NCI-H748 (cell line): ENCODE measurements at regions not wholly inside any gene's neighbourhood (a gene's known extent, or its start where the extent isn't known, plus 50 kb on each side); places are given as distances from the start of the nearest gene placed in this dataset.

ENCODE experiments used
- DNase-seq: peaks from one replicate; lab custom pipeline; 2025; ENCODE audit not compliant: unreplicated experiment; lab: John Stamatoyannopoulos, UW

- no peak for DNase-seq
These were observed 199.3 kb downstream of the PCDH18 start for GRCh38 chr4:137333031-137333430.

DNA sequence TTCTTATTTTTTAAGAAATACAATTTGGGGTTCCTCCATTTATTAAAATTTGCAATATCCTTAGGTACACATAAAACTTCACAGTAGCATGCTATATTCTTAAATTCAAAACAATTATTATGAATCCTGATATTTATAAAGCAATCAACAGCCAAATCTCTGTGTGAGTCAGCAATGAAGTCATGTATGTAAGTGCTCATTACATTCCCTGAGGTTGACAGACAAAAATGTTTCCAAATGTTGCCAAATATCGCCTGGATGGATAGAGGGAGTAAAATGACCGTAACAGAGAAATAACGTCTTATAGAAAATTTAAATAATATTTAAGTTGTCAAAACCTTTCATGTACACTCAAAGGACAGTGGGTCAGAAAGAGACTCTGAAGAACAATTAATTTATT is 220.0 kb downstream of the PCDH18 start:
- no peak for DNase-seq

- no peak for DNase-seq
These were observed 221.5 kb downstream of the PCDH18 start for GRCh38 chr4:137310593-137311490.

GRCh38 chr4:137310166-137310565 is 222.1 kb downstream of the PCDH18 start:
- DNase-seq = no peak

- no peak for DNase-seq
These were observed 222.9 kb downstream of the PCDH18 start for GRCh38 chr4:137309424-137309823.

DNA sequence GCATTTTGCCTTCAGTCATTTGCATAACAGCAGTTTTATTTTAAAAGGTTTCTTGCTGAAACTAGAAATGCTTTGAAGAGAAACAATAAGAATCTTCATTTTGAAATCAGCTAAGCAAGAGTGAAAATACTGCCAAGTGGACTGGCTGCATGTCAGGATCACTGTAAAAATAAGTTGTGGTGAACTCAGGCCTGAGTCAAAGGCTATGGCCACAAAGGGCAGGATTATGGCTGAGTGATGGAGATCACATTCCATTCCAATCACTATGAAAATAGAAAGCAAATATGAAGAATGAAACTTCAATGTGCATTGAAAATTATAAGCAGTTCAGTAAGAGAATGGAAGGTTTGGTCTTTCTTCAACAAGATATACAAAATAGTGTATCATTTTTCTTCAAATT is 224.5 kb downstream of the PCDH18 start:
- DNase-seq = no peak

- DNase-seq = no peak
These were observed 231.5 kb downstream of the PCDH18 start for GRCh38 chr4:137300776-137301175.

- DNase-seq = no peak
These were observed 233.0 kb downstream of the PCDH18 start for GRCh38 chr4:137299281-137299680.

DNA sequence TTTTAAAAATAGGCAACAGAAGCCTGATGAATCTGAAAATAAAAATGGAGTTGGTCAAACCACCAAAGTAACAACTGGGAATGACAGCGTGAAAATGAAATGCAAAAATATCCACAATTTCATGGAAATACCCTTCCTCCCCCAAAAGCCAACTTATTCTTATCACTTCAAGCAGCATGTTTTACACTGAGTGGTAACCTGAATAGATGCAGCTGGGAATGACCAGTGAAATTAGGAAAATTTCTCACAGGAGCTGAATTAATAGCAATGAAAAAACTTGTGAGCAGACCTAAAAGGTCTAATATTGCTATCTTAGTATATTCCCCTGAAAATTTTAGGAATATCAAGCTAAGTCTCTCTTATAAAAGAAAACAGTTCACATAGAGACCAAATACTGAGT is 239.0 kb downstream of the PCDH18 start:
- no peak for DNase-seq

DNA sequence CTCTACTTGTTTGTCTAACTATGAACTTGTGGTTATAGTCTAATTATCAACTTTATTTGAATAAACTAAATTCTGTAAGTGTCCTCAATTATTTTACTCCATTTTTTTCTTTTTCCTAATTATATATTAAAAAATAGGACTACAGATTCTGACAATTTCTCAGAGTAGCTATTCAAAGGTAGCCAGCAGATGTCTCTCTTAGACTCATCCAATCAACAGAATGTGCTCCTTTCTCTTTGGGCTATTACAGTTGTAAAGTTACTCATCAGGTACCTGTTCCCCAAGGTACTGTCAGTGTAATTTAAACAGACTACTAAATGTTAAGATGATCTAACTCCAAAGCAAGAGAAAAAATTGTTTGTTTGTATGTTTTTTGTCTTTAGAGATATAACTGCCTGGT is 248.6 kb downstream of the PCDH18 start:
- peak; percentile 30 for DNase-seq

- DNase-seq = no peak
These were observed 253.9 kb downstream of the PCDH18 start for GRCh38 chr4:137278431-137278830.

DNA sequence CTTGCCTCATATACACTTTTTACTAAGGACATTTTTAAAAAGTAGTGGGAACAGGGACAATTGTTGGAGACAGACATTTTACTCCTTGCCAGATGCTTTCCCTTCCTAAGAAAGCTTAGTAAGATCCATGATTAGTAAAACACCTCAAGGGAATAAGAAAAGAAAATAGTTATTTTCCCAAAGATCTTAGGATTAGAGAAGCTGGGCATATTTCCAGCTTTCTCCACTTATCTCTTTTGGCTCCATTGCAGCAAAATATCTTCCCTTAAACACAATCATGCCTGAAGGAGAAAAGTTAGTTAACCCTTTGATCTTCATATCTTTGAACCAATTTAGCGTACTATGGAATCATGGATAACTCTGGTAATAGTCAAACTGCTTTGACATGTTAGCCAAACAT is 257.9 kb downstream of the PCDH18 start:
- DNase-seq = no peak

DNA sequence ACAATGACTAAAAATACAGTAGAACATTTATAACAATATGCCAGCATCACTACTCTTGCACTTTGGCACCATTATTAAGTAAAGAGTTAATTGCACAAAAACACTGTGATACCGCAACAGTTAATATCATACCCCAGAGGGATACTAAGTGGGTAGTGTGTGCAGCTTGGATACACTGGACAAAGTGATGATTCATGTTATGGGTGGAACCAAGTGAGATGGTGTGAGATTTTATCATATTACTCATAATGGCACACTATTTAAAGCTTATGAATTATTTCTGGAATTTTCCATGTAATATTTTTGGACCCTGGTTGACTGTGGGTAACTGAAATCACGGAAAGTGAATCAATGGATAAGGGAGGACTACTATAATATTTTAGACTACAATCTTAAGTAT is 265.3 kb downstream of the PCDH18 start:
- DNase-seq = no peak

DNA sequence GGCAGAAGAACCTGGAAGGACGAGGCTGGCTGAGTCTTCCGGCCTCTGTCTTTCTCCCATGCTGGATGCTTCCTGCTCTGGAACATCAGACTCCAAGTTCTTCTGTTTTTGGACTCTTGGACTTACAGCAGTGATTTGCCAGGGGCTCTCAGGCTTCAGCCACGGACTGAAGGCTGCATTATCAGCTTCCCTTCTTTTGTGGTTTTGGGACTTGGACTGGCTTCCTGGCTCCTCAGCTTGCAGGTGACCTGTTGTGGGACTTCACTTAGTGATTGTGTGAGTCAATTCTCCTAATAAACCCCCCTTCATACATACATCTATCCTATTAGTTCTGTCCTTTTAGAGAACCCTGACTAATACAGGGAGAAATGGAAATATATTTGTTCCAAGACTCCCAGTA is 265.8 kb downstream of the PCDH18 start:
- DNase-seq = no peak

DNA sequence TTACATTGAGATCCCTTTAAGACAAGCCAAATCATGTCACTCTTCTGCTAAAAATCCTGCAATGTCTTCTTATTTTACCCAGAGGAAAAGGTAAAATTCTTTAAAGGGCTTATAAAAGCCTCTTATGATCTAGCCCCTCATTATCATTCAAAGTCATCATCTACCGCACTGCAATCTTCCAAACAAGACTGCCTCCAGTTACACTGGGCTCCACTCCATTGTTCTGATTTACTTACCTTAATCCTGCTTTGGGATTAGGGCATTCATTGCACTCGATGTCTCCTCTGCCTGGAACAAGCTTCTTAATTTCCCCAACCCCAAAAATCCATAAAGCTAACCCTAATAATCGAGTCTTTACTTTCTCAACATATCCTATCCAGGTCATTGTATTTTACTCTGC is 269.1 kb downstream of the PCDH18 start:
- no peak for DNase-seq

DNA sequence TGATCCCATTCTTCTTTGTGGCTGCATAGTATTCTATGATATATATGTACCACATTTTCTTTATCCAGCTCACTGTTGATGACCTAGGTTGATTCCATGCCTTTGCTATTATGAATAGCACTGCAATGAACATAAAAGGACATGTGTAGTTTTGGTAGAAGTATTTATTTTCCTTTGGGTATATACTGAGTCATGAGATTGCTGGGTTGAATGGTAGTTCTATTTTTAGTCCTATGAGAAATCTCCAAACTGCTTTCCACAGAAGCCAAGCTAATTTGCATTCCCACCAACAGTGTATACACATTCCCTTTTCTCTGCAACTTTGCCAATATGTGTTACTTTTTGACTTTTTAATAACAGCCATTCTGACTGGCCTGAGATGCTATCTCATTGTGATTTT is 278.3 kb downstream of the PCDH18 start:
- no peak for DNase-seq

- DNase-seq = no peak
These were observed 283.2 kb downstream of the PCDH18 start for GRCh38 chr4:137249112-137249511.

DNA sequence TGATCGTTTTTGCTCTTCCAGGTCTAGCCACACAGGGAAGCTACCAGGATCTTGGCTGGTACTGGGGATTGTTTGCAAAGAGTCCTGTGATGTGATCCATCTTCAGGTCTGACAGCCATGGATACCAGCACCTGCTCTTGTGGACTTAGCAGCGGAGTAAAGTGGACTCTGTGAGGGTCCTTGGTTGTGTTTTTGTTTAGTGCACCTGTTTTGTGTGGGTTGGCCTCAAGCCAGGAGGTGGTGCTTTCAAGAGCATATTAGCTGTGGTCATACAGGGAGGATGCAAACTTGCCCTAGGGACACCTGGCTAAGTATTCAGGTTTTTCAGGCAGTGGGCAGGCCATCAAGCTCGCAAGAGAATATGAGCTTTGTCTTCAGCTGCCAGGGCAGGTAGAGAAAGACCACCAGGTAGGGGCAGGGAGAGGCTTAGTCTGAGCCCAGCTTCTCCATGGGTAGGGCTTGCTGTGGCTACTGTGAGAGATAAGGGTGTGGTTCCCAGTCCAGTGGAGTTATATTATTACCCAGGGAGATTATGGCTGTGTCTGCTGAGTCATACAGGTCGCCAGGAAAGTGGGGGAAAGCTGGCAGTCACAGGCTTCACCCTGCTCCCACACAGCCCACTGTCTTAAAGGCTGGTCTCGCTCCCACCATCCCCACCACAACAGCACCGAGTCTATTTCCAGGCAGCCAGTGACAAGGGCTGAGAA is 293.7 kb downstream of the PCDH18 start:
- DNase-seq = peak; percentile 96

DNA sequence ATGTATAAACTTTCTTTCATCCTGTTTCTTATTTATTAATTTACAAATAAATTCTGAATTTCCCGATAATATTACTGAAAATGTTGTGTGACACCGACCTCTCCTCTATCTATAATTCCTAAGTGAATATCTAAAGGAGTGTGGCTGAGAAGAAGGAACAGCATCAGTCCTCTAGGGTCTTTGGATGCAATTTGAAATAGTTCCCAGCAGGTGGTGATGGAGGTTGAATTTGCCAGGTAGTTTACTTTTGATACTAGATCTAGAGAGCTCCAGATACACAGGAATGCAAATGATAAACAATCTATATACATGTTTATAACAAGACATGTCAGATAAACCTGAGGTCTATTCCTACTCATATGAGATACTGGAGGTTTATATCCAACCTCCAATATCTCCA is 305.4 kb downstream of the PCDH18 start:
- DNase-seq = peak; percentile 29

- DNase-seq = no peak
These were observed 306.1 kb downstream of the PCDH18 start for GRCh38 chr4:137226221-137226620.

DNA sequence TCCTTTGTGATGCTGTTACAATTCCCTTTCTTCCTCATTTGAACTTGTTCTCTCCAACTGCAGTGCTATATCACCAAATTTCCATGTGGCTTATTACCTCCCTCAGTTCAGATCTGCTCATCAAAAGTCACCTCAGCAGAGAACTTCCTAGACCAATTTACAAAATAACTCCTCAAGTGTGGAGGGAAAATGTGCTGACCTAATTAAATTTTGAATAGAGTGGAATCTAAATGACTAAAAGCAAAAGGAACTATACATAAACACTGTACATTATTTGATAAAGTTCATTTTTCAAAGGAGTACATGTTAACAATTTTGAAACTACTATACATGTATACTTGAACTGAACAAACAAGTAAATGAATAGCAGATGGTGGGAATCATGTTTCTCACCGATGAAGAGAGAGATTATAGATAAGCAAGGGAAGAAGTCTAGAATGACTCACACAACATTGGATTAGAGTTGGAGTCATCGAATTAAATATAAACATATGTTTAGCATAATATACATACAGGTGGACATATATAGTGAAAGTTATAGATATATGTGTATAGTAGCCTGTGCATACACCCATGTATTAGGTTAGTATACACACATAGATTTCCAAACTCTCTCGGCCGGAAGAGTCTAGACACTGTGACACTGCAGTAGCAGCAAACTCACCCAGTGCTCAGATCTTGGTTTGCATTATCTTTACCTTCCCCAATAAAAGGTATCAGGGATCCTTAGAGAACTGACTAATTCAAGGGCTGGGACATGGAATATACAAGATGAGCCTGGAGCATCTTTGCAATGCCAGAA is 318.7 kb downstream of the PCDH18 start:
- DNase-seq = no peak

DNA sequence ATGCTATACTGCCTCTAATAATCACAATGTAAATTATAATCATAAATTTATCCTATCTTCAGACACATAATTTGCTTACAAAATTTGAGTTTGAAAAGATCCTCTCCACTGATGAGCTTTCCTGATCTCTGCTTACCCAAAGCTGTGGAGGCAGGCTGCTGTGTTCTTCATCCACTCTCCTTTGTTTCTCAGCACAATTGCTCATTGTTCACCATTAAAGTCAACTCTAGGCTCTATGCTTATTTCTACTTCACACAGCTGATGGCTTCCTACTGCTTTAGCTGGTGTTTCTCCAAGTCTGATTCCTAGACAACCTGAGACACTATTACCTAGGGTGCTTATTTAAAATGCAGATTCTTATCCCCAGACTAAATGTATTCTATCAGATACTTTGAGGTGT is 319.7 kb downstream of the PCDH18 start:
- DNase-seq = peak; percentile 7
